CD4-positive, alpha-beta T cell (primary cell): ENCODE measurements at regions not wholly inside any gene's neighbourhood (a gene's known extent, or its start where the extent isn't known, plus 50 kb on each side); places are given as distances from the start of the nearest gene placed in this dataset.

Experiments used
- ATAC-seq: fragments of 200-7000 bp; cut with Tn5 transposase; one replicate; pipeline ENCODE4 v1.10.0; 2022; ENCODE audit warnings: mild to moderate bottlenecking; ENCODE audit not compliant: poor library complexity
- CTCF ChIA-PET: fragments of 350-600 bp; sonication (Branson Sonifier 250); formaldehyde crosslinking; loops from one replicate; lab custom pipeline; 2021; ENCODE audit warnings: antibody characterized with exemption, inconsistent platforms; lab: Charles Lee
- POLR2A ChIA-PET: fragments of 350-600 bp; sonication (Branson Sonifier 250); formaldehyde crosslinking; loops from one replicate; lab custom pipeline; 2021; ENCODE audit warnings: antibody characterized with exemption, inconsistent platforms; lab: Charles Lee
- DNase-seq, 14 experiments: peaks; one replicate each; pipeline ENCODE4 v3.0.0-alpha.2; 2013 to 2020; ENCODE audit warnings: mixed read lengths in 2 of 14
- H3K27ac ChIP-seq, 2 donors: one replicate each; pipeline versions ENCODE4 v1.5.1 to v1.7.0; 2013; ENCODE audit warnings: low read length in 2 of 2, low read depth in 1 of 2, mild to moderate bottlenecking in 1 of 2
- H3K27me3 ChIP-seq, 2 experiments: 1 replicate in 1 of 2; 2 replicates in 1 of 2; pipeline versions ENCODE4 v1.6.1 to v1.7.0; 2013; ENCODE audit warnings: low read length in 2 of 2, control low read depth in 1 of 2, mild to moderate bottlenecking in 1 of 2, moderate library complexity in 1 of 2; ENCODE audit not compliant: insufficient read depth in 2 of 2, control insufficient read depth in 1 of 2
- H3K36me3 ChIP-seq: one replicate; pipeline ENCODE4 v1.6.1; 2013; ENCODE audit warnings: low read length, control low read depth; ENCODE audit not compliant: insufficient read depth
- H3K4me1 ChIP-seq: one replicate; pipeline ENCODE4 v1.6.1; 2013; ENCODE audit warnings: low read length, control low read depth; ENCODE audit not compliant: insufficient read depth
- H3K4me3 ChIP-seq: one replicate; pipeline ENCODE4 v1.5.1; 2013; ENCODE audit warnings: mild to moderate bottlenecking, low read length, moderate library complexity
- H3K9me3 ChIP-seq, 2 experiments: 1 replicate in 1 of 2; 2 replicates in 1 of 2; pipeline versions ENCODE4 v1.6.1 to v1.7.0; 2013; ENCODE audit warnings: low read length in 2 of 2, mild to moderate bottlenecking in 2 of 2, control low read depth in 1 of 2, moderate library complexity in 1 of 2; ENCODE audit not compliant: control insufficient read depth in 1 of 2, insufficient read depth in 1 of 2
- H3K27ac Mint-ChIP-seq: one replicate; pipeline ENCODE4 v1.8.0; 2020; ENCODE audit warnings: mixed read lengths
- H3K27me3 Mint-ChIP-seq: one replicate; pipeline ENCODE4 v1.8.0; 2021; ENCODE audit warnings: mixed read lengths
- H3K36me3 Mint-ChIP-seq: one replicate; pipeline ENCODE4 v1.8.0; 2021; ENCODE audit warnings: low read depth, mixed read lengths
- H3K4me1 Mint-ChIP-seq: one replicate; pipeline ENCODE4 v1.8.0; 2021; ENCODE audit warnings: low read depth, mixed read lengths
- H3K4me3 Mint-ChIP-seq: one replicate; pipeline ENCODE4 v1.8.0; 2020; ENCODE audit warnings: mild to moderate bottlenecking, mixed read lengths
- H3K9me3 Mint-ChIP-seq: one replicate; pipeline ENCODE4 v1.8.0; 2020; ENCODE audit warnings: mixed read lengths
- intact Hi-C, 2 experiments: fragments of 100-400 bp; cut with DNase I in 1 of 2; cut with micrococcal nuclease in 1 of 2; formaldehyde crosslinking; loops; one replicate each; pipeline versions ENCODE4 v1.15.1 to v1.9.0; 2023 to 2025; cut with DNase I, micrococcal nuclease
- TF ChIP-seq, protein P1 (sequence below): fragments of 200-600 bp; IDR thresholded peaks from one replicate; pipeline ENCODE4 v1.8.0; 2022; ENCODE audit warnings: antibody characterized with exemption, mild to moderate bottlenecking

DNA sequence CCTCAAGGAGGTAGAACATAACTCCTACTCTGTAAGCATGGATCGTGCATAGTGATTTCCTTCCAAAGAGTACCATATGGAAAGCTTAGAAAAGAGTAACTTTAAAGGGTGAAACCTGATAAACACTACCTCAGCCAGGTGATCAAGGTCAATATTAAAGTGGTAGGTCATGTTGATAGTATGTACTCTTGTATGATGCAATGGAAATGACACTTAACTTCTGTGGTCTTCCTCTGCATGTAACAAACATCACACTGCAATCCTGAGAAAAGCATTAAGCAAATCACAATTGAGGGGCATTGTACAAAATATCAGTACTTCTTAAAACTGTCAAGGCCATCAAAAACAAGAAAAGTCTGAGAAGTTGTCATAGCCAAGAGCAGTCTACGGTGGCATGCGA lies 83.8 kb downstream of the LEPR start:
- no peaks in the 10 kb centered on the region for H3K9me3 ChIP-seq
- ChIA-PET CTCF (no interaction called here), POLR2A (no interaction called here)
- no peaks in the 10 kb centered on the region for H3K36me3 ChIP-seq
- intact Hi-C loops: no loop called here
- H3K4me1 ChIP-seq: no peaks in the 10 kb centered on the region
- no peak overlapping the region for H3K4me3 Mint-ChIP-seq
- no peaks in the 10 kb centered on the region for H3K27me3 Mint-ChIP-seq
- ATAC-seq: no peak
- no peak overlapping the region for H3K4me3 ChIP-seq
- DNase-seq: no peak
- no peak overlapping the region for H3K27ac Mint-ChIP-seq
- H3K4me1 Mint-ChIP-seq: no peaks in the 10 kb centered on the region
- no peak overlapping the region for H3K27ac ChIP-seq
- H3K9me3 Mint-ChIP-seq: no peaks in the 10 kb centered on the region
- H3K36me3 Mint-ChIP-seq: no peaks in the 10 kb centered on the region
- TF ChIP-seq, protein P1, sequence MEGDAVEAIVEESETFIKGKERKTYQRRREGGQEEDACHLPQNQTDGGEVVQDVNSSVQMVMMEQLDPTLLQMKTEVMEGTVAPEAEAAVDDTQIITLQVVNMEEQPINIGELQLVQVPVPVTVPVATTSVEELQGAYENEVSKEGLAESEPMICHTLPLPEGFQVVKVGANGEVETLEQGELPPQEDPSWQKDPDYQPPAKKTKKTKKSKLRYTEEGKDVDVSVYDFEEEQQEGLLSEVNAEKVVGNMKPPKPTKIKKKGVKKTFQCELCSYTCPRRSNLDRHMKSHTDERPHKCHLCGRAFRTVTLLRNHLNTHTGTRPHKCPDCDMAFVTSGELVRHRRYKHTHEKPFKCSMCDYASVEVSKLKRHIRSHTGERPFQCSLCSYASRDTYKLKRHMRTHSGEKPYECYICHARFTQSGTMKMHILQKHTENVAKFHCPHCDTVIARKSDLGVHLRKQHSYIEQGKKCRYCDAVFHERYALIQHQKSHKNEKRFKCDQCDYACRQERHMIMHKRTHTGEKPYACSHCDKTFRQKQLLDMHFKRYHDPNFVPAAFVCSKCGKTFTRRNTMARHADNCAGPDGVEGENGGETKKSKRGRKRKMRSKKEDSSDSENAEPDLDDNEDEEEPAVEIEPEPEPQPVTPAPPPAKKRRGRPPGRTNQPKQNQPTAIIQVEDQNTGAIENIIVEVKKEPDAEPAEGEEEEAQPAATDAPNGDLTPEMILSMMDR: no peak
- H3K27me3 ChIP-seq: no peaks in the 10 kb centered on the region

DNA sequence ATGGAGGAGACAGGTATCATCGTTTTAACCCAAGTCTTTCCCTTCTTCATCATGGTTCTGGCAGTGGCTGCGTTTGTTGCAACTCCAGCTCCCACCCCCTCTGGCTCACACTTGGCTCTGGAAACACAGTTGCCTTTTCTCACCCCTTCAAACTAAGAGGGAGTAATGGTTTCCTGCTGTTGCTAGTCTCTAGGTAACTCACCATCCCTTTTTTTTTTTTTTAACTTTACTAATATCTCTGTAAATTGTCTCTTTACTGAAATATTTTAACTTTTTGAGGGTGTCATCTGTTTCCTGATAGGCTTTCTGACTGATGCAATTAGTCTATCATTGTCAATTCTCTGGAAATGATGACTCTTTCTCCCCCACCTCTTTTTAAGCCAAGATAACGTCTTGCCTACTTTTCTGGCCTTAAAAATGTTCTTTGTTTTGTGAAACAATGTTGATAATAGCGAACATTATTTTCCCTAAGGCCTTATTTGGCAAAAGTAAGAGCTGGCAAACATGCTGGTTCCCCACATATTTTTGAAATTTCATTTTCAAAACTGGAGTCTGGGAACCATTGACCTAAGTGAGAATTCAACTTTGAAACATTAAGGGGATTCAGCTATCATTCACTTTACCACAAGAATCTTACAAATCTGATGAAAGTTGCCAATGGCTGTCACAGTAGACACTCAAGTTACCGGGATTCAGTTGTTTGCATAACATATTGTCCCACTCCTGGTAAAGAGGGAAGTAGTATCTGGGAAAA lies 85.3 kb downstream of the LEPR start:
- no peaks in the 10 kb centered on the region for H3K9me3 Mint-ChIP-seq
- no peaks in the 10 kb centered on the region for H3K36me3 Mint-ChIP-seq
- Histone ChIP-seq H3K27ac (no peak overlapping the region), H3K36me3 (no peaks in the 10 kb centered on the region), H3K4me1 (no peaks in the 10 kb centered on the region), H3K27me3 (no peaks in the 10 kb centered on the region), H3K4me3 (no peak overlapping the region), H3K9me3 (no peaks in the 10 kb centered on the region)
- TF ChIP-seq, protein P1: no peak
- intact Hi-C loops: no loop called here
- no peaks in the 10 kb centered on the region for H3K4me1 Mint-ChIP-seq
- DNase-seq (no peak), ATAC-seq (no peak)
- POLR2A ChIA-PET: no interaction called here
- no peaks in the 10 kb centered on the region for H3K27me3 Mint-ChIP-seq
- H3K4me3 Mint-ChIP-seq: no peak overlapping the region
- CTCF ChIA-PET: no interaction called here
- H3K27ac Mint-ChIP-seq: no peak overlapping the region

- Histone ChIP-seq H3K9me3 (no peaks in the 10 kb centered on the region), H3K36me3 (no peaks in the 10 kb centered on the region), H3K27me3 (no peaks in the 10 kb centered on the region), H3K4me1 (no peaks in the 10 kb centered on the region), H3K4me3 (no peak overlapping the region), H3K27ac (no peak overlapping the region)
- no peak for DNase-seq
- ATAC-seq: no peak
- Mint-ChIP-seq H3K4me1 (no peaks in the 10 kb centered on the region), H3K4me3 (no peak overlapping the region), H3K9me3 (no peaks in the 10 kb centered on the region), H3K27me3 (no peaks in the 10 kb centered on the region), H3K27ac (no peak overlapping the region), H3K36me3 (no peaks in the 10 kb centered on the region)
- TF ChIP-seq, protein P1: no peak
- intact Hi-C loops: no loop called here
- POLR2A ChIA-PET: no interaction called here
- CTCF ChIA-PET: no interaction called here
These were observed 87.6 kb downstream of the LEPR start for GRCh38 chr1:65508051-65508450.
